Fibroblast of pulmonary artery (primary cell): ENCODE measurements at regions not wholly inside any gene's neighbourhood (a gene's known extent, or its start where the extent isn't known, plus 50 kb on each side); places are given as distances from the start of the nearest gene placed in this dataset.
"Not testable (repeated sequence)": the region's sequence is repeated elsewhere in the genome, so short reads cannot be mapped to it uniquely, and the experiment has no call there.

Experiments
- DNase-seq: peaks from one replicate; pipeline ENCODE4 v3.0.0-alpha.2; 2010; ENCODE audit warnings: low read depth
- H3K4me3 ChIP-seq: replicated peaks from 2 replicates; pipeline ENCODE4 v1.5.1; 2011; ENCODE audit warnings: low read depth, mild to moderate bottlenecking, control low read depth, low read length, moderate library complexity
- CTCF ChIP-seq: IDR thresholded peaks from 2 replicates; pipeline ENCODE4 v1.5.1; 2011; ENCODE audit warnings: mild to moderate bottlenecking, control low read depth, low read length, inconsistent platforms; ENCODE audit errors: missing control alignments

- no peak for TF ChIP-seq CTCF
- peak; percentile 71 for DNase-seq
- H3K4me3 ChIP-seq, result no peak overlapping the region
Observed at GRCh38 chr10:90276894-90277475, 575.6 kb downstream of the KIF20B start.

GRCh38 chr10:90286406-90286805 lies 571.4 kb downstream of the HTR7 start:
- DNase-seq, result no peak
- TF ChIP-seq CTCF, result no peak

GRCh38 chr10:90286941-90287340 lies 570.9 kb downstream of the HTR7 start:
- no peak overlapping the region for H3K4me3 ChIP-seq
- no peak for DNase-seq
- TF ChIP-seq CTCF, result no peak

More at GRCh38 chr10:90286406-90286805, 571.4 kb downstream of the HTR7 start:
- no peak overlapping the region for H3K4me3 ChIP-seq

GRCh38 chr10:90288391-90288933 lies 569.4 kb downstream of the HTR7 start:
- peak; percentile 67 for DNase-seq
- no peak overlapping the region for H3K4me3 ChIP-seq
- TF ChIP-seq CTCF, result peak; percentile 50

- TF ChIP-seq CTCF, result no peak
- DNase-seq, result peak; percentile 56
- H3K4me3 ChIP-seq, result no peak overlapping the region
Observed at GRCh38 chr10:90289037-90289436, 568.8 kb downstream of the HTR7 start.

GRCh38 chr10:90293616-90294015 lies 564.2 kb downstream of the HTR7 start:
- DNase-seq, result no peak
- no peak for TF ChIP-seq CTCF
- no peak overlapping the region for H3K4me3 ChIP-seq

GRCh38 chr10:90294821-90295540 lies 562.9 kb downstream of the HTR7 start:
- not testable (repeated sequence) for DNase-seq, H3K4me3 ChIP-seq

- not testable (repeated sequence) for DNase-seq, H3K4me3 ChIP-seq
Observed at GRCh38 chr10:90302031-90302430, 555.8 kb downstream of the HTR7 start.
